GM18867 (cell line): ENCODE measurements at regions not wholly inside any gene's neighbourhood (a gene's known extent, or its start where the extent isn't known, plus 50 kb on each side); places are given as distances from the start of the nearest gene placed in this dataset.

Source experiments
- ATAC-seq: cut with Tn5 transposase; IDR thresholded peaks from one replicate; pipeline ENCODE4 v1.9.1; 2021; ENCODE audit warnings: mild to moderate bottlenecking, moderate library complexity; ENCODE audit not compliant: unreplicated experiment

GRCh38 chr5:57695179-57695578 lies 212.6 kb upstream of the ACTBL2 start:
- ATAC-seq: no peak

GRCh38 chr5:57693488-57694305 lies 211.1 kb upstream of the ACTBL2 start:
- ATAC-seq: no peak

GRCh38 chr5:57692582-57693487 lies 210.2 kb upstream of the ACTBL2 start:
- no peak for ATAC-seq

GRCh38 chr5:57690724-57691123 lies 208.1 kb upstream of the ACTBL2 start:
- ATAC-seq: no peak

- ATAC-seq: no peak
These were observed 205.0 kb upstream of the ACTBL2 start for GRCh38 chr5:57687596-57687995.

GRCh38 chr5:57685516-57686255 lies 203.1 kb upstream of the ACTBL2 start:
- no peak for ATAC-seq

- ATAC-seq: no peak
These were observed 201.7 kb upstream of the ACTBL2 start for GRCh38 chr5:57684299-57684702.

GRCh38 chr5:57683036-57683630 lies 200.5 kb upstream of the ACTBL2 start:
- no peak for ATAC-seq

- no peak for ATAC-seq
These were observed 199.3 kb upstream of the ACTBL2 start for GRCh38 chr5:57681942-57682341.

- no peak for ATAC-seq
These were observed 198.1 kb upstream of the ACTBL2 start for GRCh38 chr5:57680686-57681085.

GRCh38 chr5:57677235-57677634 lies 194.6 kb upstream of the ACTBL2 start:
- no peak for ATAC-seq

GRCh38 chr5:57676222-57677098 lies 193.8 kb upstream of the ACTBL2 start:
- no peak for ATAC-seq

GRCh38 chr5:57675236-57675635 lies 192.6 kb upstream of the ACTBL2 start:
- no peak for ATAC-seq

- ATAC-seq: no peak
These were observed 188.8 kb upstream of the ACTBL2 start for GRCh38 chr5:57671371-57671770.

- no peak for ATAC-seq
These were observed 184.0 kb upstream of the ACTBL2 start for GRCh38 chr5:57666582-57666981.

- ATAC-seq: no peak
These were observed 182.7 kb upstream of the ACTBL2 start for GRCh38 chr5:57665146-57665936.

- no peak for ATAC-seq
These were observed 182.1 kb upstream of the ACTBL2 start for GRCh38 chr5:57664700-57665099.

GRCh38 chr5:57663466-57663865 lies 180.9 kb upstream of the ACTBL2 start:
- ATAC-seq: no peak

GRCh38 chr5:57662991-57663390 lies 180.4 kb upstream of the ACTBL2 start:
- ATAC-seq: no peak
